Activated CD8-positive, alpha-beta memory T cell treated with anti-CD3 and anti-CD28 coated beads for 1 hour (primary cell): ENCODE measurements at regions not wholly inside any gene's neighbourhood (a gene's known extent, or its start where the extent isn't known, plus 50 kb on each side); places are given as distances from the start of the nearest gene placed in this dataset.

Experiments used
- DNase-seq, 2 donors: peaks; one replicate each; pipeline ENCODE4 v3.0.0-alpha.2; 2020; ENCODE audit warnings: low read depth in 1 of 2; ENCODE audit errors: extremely low read depth in 1 of 2

DNA sequence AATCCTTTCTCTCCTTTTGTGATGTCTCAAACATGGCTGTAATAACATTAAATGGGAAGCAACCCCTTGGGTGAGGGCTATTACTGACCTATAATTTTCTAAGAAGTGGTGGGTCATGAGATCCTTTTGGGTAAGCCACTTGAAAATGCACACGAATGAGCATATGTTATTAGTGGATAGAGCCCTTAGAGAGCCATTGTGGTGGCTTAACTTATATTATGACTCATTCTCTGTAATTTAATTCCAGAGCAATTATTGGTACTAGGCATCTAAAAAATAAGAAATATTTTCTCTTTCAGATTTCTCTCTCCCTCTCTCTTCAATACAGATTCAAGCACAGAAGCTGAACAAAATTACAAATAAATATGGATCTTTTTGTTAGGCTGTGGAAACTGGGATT, 1177.4 kb upstream of the PHF14 start:
- no peak for DNase-seq

DNA sequence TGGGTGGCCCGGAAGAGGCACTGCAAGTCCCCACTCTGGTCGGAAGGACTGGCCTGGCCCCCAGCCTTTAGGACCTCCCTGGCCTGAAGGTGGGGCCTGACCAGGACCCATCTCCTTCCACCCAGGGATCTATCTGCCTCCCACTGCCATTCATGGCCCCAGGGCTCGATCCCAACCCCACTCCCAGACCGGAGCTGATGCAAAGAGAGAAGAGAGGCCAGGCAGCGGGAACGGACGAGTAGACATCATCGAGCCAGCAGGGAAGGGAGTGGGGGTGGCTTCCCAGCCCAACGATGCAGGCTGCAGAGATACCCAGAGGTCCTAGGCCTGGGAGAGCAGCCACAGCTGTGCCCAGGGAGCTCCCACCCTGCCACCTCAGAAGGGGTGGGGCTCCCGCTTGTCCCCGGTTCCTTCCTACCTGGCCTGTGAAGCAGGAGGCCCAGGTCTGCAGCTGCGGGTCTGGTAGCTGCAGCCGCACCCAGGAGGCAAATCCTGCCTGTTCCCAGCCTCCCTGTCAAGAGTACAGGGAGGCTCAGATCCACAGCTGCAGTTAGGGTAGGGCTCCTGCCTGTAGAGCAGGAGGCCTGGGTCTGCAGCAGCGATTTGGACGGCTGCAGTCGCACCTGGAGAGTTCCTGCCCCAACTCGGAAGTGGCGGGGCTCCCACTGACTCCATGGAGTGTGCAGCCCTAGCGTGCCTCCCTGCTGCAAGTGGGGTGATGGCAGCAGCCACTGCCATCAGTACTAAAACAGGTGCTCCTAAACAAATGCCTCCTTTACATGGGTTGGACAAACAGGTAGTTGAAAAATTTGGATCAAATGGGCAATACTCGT, 1151.0 kb upstream of the PHF14 start:
- DNase-seq = no peak

DNA sequence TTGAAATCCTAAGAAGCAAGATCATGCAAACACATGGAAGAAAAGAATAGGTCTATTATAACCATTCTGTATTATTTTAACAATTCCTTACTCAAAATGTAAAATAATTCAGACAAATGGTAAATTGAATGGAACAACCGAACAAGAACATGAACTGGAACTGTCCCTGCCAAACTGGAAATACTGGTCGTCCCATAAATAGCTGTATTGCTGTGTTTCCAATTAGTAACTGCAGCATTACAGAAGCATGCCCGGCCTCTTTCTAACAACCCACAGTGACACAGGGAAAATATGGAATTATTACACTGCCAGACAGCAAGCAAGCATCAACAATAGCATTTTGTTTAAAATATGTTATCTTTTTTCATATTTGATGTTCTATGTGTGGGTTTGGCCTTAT, 1138.5 kb upstream of the PHF14 start:
- no peak for DNase-seq

DNA sequence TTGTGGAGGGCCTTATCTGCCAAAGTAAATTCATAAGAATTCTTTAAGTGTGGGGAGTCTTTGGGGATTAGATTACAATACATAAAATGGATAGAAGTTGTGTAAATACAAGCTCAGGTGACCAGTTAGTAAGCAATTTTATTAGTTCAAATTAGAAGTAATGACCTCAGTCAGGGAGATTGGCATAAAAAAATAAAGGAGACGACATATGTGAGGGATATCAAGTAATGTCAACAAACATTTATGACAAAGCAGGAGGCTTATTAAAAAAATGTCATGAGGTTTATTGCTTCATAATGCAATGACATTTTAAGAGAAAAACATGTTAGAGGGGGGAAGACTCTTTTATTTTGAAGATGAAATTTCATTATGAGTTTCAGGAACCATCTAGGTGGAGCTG, 1137.0 kb upstream of the PHF14 start:
- DNase-seq = no peak

DNA sequence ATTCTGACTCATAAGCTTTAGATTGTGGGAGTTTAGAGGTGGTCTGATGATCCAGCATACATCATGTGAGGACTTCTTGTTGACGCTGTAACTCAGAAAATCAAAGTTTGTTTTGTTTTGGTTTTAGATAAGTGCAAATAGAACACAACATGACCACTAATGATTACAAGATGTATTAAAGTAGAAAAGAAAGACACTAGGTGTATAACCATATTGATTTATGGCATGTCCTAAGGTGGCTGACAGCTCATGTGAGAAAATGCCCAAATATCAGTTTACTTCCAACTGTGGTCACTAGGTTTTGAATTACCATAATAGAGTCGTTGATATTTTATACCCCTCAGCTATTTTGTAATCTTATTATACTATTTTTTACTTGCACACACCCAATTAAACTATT, 1131.4 kb upstream of the PHF14 start:
- DNase-seq = no peak

DNA sequence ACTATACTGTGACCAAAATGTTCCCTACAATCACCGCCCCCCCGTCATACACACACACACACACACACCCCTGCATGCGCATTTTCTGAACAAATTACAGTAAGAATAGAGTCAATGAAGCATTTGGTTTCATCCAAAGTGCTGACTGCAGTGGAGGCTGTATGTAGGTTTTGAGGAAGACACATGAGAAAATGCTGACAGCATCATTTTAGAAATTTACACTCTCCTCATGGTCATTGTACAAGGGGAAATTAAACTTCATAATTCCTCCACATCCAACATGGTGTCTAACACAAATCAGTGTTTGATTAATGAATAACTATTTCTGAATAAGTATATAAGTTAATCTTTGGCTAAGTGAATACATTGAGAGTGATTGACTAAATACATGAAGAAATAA, 1126.8 kb upstream of the PHF14 start:
- DNase-seq = no peak

DNA sequence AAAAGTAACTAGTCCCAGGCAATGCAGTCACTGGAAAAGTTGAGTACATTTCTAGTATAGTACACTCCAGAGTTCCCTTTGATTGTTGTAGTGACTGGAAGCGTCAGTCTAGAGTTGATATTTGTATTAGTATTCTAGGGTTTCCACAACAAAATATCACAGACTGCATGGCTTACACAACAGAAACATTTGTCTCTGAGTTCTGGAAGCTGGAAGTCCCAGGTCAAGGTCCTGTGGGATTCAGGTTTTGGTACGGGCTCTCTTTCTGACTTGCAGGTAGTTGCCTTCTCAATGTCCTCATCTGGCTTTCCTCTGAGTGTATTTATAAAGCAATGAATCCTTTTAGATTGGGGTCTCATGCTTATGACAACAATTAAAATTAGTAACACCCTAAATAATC, 1119.1 kb upstream of the PHF14 start:
- DNase-seq = no peak

DNA sequence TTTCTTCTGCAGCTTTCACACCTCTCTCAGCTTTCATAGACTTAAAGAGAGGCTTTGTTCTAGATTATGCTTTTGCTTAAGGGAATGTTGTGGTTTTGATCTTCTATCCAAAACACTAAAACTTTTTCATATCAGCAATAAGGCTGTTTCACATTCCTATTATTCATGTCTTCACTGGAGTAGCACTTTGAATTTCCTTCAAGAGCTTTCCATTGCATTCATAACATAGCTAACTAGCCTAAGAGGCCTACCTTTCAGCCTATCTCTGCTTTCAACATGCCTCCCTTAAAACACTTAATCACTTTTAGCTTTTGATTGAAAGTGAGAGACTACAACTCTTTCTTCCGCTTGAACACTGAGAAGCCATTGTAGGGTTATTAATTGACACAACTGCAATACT, 1117.0 kb upstream of the PHF14 start:
- DNase-seq = no peak

DNA sequence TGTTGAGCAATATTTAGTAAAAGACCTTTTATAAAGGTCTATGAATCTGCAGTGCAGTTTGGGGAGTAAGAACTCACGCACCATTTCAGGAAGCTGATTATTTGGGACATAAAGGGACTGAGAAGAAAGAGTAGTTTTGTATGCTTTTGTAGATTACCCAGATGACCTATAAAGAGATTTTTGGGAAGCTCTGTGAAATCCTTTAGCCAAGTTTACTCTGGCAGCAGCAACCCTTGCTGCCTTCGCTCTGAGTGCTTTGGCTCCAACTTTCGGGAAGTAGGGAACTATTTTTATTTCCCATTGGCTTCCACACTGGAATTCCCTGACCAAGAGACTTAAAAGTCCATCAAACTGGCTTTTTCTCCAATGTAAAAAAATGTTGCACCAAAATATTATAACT, 1110.1 kb upstream of the PHF14 start:
- no peak for DNase-seq

DNA sequence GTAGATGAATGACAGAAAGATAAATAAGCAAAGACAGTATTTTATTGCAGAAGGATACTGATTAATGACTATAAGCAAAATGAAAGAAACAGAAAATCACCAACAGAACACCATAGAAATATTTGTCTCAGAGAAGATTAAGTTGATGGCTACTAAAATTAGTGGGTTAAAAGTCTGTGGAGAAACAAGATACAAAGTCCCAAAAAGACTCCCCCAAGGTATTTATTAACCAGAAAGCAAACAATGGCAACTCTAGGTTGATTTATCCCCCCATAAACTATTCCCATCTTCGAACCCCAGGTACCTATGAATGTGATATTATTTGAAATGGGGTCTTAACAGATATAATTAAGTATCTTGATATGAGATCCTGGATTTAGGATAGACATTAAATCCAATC, 1104.5 kb upstream of the PHF14 start:
- no peak for DNase-seq

DNA sequence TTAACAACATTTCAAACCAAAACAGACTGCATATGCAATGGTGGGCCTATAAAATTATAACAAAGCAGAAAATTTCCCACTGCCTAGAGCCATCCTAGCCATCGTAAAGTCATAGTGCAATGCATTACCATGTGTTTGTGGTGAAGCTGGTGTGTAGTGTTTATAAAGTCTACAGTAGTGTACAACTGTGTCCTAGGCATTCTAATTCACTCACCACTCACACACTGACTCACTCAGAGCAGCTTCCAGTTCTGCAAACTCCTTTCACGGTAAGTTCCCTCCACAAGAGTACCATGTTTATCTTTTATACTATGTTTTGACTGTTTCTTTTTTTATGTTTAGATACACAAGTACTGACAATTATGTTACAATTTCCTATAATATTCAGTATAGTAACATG, 1104.1 kb upstream of the PHF14 start:
- no peak for DNase-seq

DNA sequence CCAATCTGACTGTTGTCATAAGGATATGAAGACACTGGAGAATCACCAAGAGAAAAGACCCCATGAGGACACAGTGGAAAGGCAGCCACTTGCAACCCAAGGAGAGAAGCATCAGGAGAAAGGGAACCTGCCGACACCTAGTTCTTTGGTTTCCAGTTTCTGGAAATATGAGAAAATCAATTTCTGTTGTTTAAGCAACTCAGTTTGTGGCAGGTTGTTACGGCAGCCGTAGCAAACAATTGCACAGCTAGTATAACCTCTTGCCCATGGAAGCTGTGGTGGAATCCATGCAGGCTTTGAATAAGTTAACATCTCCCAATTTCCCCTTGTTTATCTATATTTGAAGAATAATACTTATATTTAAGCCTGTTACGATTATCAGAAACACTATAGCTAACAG, 1103.0 kb upstream of the PHF14 start:
- DNase-seq = no peak

DNA sequence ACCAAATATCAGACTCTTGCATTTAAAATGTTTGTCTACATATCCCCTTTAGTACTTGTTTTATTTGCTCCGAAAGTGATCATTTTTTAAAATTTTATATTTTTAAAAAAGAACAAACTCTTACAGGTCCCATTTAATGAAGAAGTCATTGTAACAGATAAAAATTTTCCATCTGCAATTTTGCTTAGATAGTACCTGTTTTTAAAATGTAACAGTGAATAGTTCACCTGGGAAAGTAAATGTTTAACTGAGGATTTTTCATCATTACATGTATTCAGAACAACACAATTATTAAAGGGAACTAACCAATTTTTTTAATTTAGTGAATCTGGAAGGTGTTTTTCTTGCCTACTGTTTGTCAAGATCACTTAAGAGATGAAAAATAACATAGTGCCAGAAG, 1099.5 kb upstream of the PHF14 start:
- DNase-seq = no peak

DNA sequence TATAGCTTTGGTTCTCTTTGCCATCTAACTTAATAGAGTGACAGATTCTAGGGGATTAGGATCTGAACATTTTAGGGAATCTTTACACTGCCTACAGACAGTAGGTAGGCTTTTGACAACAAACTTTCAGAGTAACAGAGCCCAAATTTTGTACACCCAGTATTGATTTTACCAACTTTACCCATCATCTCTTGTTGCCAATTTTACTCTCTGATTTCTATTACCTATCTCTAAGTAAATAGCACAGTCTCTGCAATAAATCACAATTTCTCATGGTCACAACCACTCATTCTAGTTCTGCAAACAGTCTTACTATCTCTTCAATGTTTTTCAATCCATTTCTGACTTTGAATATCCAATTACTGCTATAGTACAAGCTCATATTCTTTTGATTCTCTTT, 1097.6 kb upstream of the PHF14 start:
- no peak for DNase-seq

DNA sequence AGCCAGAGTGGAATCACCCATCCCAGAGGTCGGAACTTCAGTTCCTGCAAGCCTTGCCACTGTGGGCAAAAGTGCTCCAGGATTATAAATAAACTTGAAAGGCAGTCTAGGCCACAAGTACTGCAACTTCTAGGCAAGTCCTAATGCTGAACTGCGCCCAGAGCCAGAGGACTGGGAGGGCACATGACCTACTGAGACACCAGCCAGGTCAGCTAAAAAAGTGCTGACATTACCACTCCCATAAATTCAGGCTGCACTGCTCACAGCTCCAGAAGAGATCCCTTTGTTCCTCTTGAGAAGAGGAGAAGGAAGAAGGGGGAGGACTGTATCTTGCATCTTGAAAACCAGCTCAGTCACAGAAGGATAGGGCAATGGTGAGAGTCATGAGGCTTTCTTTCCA, 1084.1 kb upstream of the PHF14 start:
- DNase-seq = no peak

DNA sequence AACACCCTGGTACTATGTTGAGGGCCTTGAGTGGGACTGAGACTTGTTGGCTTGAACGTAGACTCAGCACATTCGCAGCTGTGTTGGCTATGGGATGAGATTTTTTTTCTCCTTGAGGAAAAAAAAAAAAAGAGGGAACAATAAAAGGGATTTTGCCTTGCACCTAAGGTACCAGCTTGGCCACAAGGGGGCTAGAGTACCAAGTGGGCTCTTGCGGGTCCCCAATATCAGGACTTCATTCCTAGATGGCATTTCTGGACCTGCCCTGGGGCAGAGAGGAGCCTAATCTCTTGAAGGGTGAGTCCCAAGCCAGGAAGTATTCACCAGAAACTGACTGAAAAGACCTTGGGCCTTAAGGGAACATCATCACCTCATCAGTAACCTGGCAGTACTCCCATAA, 1083.6 kb upstream of the PHF14 start:
- no peak for DNase-seq

DNA sequence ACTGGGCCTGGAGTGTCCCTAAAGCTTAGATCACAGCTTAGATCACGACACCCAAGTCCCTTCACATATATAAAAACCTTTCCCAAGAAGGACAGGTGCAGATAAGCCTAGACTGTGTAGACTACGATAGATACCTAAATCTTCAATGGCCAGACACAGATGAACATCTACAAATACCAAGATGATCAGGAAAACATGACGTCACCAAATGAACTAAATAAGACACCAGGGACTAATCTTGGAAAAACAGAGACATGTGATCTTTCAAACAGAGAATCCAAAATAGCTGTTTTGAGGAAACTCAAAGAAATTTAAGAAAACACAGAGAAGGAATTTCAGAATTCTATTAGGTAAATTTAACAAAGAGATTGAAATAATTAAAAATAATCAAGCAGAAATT, 1082.6 kb upstream of the PHF14 start:
- DNase-seq = no peak

DNA sequence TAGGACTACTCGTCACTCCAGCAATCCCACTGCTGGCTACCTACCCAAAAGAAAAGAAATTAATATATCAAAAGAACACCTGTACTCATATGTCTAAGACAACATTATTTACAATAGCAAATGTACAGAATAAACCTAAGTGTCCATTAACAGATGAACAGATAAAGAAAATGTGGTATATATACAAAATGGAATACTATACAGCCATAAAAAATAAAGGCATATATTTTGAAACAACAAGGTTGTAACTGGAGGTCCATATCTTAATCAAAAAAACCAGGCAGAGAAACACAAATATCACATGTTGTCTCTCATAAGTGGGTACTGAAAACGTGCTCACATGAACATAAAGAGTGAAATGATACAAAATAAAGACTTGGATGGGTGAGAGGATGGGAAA, 1073.3 kb upstream of the PHF14 start:
- no peak for DNase-seq

DNA sequence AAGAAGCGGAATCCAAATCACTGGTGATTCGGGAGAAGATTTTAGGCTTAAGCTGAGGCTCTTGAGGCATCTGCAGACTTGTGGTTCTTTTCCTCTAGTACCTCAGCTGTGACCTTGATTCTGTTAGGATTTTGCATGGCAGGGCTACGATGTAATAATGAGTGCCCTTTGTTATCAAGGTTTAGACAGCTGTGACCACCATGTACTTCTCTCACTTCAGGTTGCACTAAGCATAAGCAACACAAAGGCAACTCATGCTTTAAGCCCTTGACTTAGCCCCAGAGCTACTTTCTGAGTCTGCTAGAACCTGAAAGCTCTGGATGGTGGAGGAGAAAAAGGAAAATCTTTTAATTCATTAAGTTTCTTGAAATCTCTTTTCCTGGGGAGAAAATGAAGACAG, 1052.3 kb upstream of the PHF14 start:
- DNase-seq = no peak

DNA sequence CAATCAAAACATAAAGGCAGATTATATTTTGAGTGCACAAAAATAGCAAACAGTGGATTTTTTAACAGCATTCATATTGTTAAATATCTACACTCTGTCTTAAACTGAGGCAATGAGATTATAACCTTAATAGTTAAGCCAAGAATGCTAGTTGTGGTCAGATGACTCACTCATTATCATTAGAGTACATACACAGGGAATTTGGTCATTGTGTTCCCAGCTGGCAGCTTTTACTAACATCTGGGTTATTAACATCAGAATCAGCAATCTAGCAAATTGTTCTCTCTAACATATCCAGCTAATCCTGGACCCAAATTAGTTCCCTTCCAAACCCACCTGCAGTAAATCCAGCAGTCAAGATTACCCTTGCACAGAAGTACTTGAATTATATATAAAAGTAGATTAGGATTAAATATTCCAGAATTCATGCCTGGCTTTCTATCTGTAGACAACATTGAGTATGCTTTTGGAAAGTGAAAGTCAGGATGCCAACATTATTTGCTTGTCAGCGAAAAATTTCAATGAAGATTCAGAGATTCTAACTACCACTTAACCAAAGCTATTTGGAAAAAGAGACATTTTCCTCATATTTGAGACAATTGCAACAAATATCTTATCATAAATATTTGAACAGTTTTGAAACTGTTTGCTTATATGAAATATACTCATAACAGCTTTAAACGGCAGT, 1035.6 kb upstream of the PHF14 start:
- DNase-seq = no peak

DNA sequence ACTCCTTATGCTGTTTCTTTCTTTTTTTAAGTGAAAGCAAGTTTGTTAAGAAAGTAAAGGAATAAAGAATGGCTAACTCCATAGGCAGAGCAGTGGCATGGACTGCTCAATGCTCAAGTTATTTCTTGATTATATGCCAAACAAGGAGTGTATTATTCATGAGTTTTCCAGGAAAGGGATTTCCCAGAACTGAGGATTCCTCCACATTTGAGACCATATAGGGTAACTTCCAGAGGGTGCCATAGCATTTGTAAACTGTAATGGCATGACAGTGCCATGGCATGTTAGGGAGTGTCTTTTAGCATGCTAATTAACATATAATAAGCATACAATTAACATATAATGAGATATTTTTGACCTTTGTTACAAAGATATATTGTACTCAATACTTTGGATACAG, 1034.5 kb upstream of the PHF14 start:
- DNase-seq = no peak

DNA sequence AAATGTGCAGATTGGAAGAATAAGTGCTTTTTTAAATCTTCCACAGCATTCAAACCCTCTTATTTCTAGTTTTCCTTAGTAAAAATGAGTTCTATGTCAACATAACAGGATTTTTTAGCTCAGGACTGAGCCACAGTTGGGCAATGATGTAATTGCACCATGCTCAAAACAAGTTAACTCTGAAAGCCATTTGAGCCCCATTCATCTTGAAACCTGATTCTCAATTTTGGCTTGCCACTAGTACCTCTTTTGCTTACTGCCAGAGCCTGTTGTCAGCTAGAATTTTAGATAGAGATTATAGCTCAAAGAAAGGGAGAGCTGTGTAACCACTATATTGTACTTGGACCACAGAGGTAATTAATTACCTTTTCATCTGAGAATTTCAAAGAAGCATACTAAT, 1028.5 kb upstream of the PHF14 start:
- no peak for DNase-seq

DNA sequence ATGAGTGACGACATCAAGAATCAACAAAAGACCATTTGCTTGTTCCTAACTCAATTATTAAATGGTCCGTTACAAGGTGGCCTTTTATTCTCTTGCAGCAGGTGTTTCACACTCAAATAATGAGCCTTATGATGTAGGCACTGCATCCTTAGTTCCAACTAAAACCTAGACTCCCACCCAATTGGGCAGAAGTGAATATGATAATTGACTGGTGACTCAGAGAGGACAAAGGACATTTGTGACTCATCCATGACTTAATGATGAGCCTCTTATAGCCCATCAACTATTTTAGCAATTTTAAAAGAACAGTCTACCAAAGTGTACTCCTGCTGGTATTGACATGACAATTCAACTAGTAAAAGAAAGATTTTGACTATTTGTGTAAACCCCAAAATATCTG, 1027.8 kb upstream of the PHF14 start:
- no peak for DNase-seq
